Osteoblast (primary cell): ENCODE measurements at regions not wholly inside any gene's neighbourhood (a gene's known extent, or its start where the extent isn't known, plus 50 kb on each side); places are given as distances from the start of the nearest gene placed in this dataset.

Experiments
- DNase-seq: peaks from one replicate; pipeline ENCODE4 v3.0.0; 2011; ENCODE audit warnings: low spot score, mixed read lengths; ENCODE audit not compliant: insufficient read length; ENCODE audit errors: missing footprints
- H2AFZ ChIP-seq: 2 replicates; pipeline ENCODE4 v1.6.0; 2011; ENCODE audit warnings: mild to moderate bottlenecking, low read length
- H3K27ac ChIP-seq: 2 replicates; pipeline ENCODE4 v1.5.1; 2011; ENCODE audit warnings: mild to moderate bottlenecking, low read depth, low read length, moderate library complexity
- H3K27me3 ChIP-seq: 2 replicates; pipeline ENCODE4 v1.6.0; 2012; ENCODE audit warnings: mild to moderate bottlenecking, control low read depth, inconsistent platforms, low read length, moderate library complexity; ENCODE audit not compliant: insufficient read depth
- H3K36me3 ChIP-seq: 2 replicates; pipeline ENCODE4 v1.5.1; 2011; ENCODE audit warnings: mild to moderate bottlenecking, low read length, control low read depth, moderate library complexity; ENCODE audit not compliant: insufficient read depth
- H3K4me1 ChIP-seq: 2 replicates; pipeline ENCODE4 v1.5.1; 2011; ENCODE audit warnings: mild to moderate bottlenecking, low read length, control low read depth, moderate library complexity; ENCODE audit not compliant: insufficient read depth
- H3K4me2 ChIP-seq: 2 replicates; pipeline ENCODE4 v1.6.0; 2011; ENCODE audit warnings: mild to moderate bottlenecking, low read length; ENCODE audit not compliant: insufficient read depth
- H3K4me3 ChIP-seq: fragments of 200-600 bp; sonication (generic); 3 replicates; pipeline ENCODE4 v1.5.1; 2012; ENCODE audit warnings: mild to moderate bottlenecking, low read length, inconsistent platforms; ENCODE audit not compliant: insufficient read depth
- H3K79me2 ChIP-seq: 2 replicates; pipeline ENCODE4 v1.6.0; 2012; ENCODE audit warnings: mild to moderate bottlenecking, low read length, control low read depth, inconsistent platforms; ENCODE audit not compliant: insufficient read depth
- H3K9me3 ChIP-seq: 2 replicates; pipeline ENCODE4 v1.5.1; 2011; ENCODE audit warnings: low read depth, low read length, control low read depth
- H4K20me1 ChIP-seq: 2 replicates; pipeline ENCODE4 v1.6.0; 2012; ENCODE audit warnings: mild to moderate bottlenecking, low read length, control low read depth; ENCODE audit not compliant: insufficient read depth
- TF ChIP-seq, protein P1 (sequence below): IDR thresholded peaks from 2 replicates; pipeline ENCODE4 v1.5.1; 2011; ENCODE audit warnings: mild to moderate bottlenecking, low read depth, low read length, moderate library complexity; ENCODE audit errors: extremely low read depth

DNA sequence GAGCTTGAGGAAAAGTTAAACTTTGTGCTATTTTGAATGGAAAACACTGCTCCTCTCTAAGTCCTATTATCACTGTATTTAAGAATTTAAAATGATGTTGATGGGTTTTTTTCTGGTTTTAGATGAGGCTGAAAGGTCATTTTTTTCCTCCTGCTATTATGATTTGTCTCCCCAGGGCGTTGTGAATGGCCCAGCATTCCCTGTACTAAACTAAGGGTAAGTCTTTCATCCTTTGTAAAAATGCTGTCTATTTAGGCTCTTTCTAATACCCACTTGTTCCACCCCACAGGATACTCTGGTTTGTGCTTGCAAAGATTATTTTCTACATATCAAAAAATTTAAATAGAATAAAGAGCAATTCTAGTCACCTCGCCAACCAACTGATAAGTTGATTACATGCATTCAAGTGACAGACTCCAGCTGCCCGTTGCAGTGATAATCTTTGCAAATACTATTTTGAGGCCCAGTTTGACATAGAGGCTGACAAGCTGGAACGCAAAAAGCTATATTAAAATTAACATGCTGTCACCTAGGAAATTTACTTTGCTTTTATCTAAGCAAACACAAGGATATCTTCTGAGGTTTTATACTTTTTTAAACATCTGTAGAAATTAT is 222.3 kb upstream of the TMEM229A start:
- no peak for DNase-seq
- H3K27ac ChIP-seq: no peak overlapping the region
- no peaks in the 10 kb centered on the region for H3K36me3 ChIP-seq
- H4K20me1 ChIP-seq: no peaks in the 10 kb centered on the region
- H3K4me2 ChIP-seq: no peak overlapping the region
- TF ChIP-seq, protein P1, sequence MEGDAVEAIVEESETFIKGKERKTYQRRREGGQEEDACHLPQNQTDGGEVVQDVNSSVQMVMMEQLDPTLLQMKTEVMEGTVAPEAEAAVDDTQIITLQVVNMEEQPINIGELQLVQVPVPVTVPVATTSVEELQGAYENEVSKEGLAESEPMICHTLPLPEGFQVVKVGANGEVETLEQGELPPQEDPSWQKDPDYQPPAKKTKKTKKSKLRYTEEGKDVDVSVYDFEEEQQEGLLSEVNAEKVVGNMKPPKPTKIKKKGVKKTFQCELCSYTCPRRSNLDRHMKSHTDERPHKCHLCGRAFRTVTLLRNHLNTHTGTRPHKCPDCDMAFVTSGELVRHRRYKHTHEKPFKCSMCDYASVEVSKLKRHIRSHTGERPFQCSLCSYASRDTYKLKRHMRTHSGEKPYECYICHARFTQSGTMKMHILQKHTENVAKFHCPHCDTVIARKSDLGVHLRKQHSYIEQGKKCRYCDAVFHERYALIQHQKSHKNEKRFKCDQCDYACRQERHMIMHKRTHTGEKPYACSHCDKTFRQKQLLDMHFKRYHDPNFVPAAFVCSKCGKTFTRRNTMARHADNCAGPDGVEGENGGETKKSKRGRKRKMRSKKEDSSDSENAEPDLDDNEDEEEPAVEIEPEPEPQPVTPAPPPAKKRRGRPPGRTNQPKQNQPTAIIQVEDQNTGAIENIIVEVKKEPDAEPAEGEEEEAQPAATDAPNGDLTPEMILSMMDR: no peak
- H3K4me1 ChIP-seq: no peaks in the 10 kb centered on the region
- no peaks in the 10 kb centered on the region for H3K9me3 ChIP-seq
- H3K27me3 ChIP-seq: no peaks in the 10 kb centered on the region
- no peak overlapping the region for H2AFZ ChIP-seq
- H3K79me2 ChIP-seq: no peaks in the 10 kb centered on the region
- no peak overlapping the region for H3K4me3 ChIP-seq

DNA sequence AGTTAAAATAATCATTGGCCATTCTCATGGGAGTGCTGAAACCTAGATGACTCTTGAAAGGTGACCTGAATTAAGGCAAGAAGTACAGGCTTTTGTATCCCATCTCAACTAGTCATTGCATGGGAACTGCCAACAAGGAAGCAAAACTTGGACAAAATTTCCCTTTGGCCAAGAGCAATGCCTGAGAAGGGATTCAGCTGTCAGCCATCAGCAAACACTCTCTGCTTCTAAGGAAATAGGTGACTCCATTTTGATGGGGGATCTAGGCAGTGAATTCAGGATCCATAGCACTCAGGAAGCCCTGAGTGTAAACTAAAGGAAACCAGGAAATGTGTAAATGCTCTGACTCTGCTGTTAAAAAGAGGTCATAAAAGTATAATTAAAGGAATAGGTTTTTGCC is 221.5 kb upstream of the TMEM229A start:
- no peaks in the 10 kb centered on the region for H3K79me2 ChIP-seq
- H3K4me2 ChIP-seq: no peak overlapping the region
- no peaks in the 10 kb centered on the region for H3K27me3 ChIP-seq
- TF ChIP-seq, protein P1: no peak
- no peaks in the 10 kb centered on the region for H3K4me1 ChIP-seq
- H3K9me3 ChIP-seq: no peaks in the 10 kb centered on the region
- no peak for DNase-seq
- no peak overlapping the region for H3K4me3 ChIP-seq
- H3K27ac ChIP-seq: no peak overlapping the region
- no peaks in the 10 kb centered on the region for H3K36me3 ChIP-seq
- H2AFZ ChIP-seq: no peak overlapping the region
- no peaks in the 10 kb centered on the region for H4K20me1 ChIP-seq

DNA sequence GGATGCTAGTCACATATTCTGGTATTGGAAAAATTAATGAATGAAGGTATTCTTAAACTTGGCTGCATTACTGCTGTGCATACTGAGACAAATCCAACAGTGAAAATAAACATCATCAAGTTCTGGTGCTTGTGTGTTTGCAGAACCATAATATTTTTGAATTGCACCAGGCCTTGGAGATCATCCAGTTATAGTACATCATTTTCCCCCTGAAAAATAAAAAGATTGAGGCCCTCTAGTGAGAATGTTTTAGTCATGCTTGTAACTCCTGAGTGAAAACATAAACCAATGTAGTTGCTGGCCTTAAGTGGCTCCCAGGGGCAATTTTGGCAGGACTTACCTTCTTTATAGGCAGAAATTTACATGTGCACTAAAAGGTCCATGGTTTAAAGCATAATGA is 218.8 kb upstream of the TMEM229A start:
- H3K4me2 ChIP-seq: no peak overlapping the region
- DNase-seq: no peak
- no peaks in the 10 kb centered on the region for H4K20me1 ChIP-seq
- TF ChIP-seq, protein P1: no peak
- no peak overlapping the region for H3K27ac ChIP-seq
- no peaks in the 10 kb centered on the region for H3K36me3 ChIP-seq
- no peaks in the 10 kb centered on the region for H3K4me1 ChIP-seq
- H3K4me3 ChIP-seq: no peak overlapping the region
- H3K9me3 ChIP-seq: peaks cover 4% of the 10 kb centered on the region
- no peaks in the 10 kb centered on the region for H3K79me2 ChIP-seq
- no peaks in the 10 kb centered on the region for H3K27me3 ChIP-seq
- H2AFZ ChIP-seq: no peak overlapping the region

DNA sequence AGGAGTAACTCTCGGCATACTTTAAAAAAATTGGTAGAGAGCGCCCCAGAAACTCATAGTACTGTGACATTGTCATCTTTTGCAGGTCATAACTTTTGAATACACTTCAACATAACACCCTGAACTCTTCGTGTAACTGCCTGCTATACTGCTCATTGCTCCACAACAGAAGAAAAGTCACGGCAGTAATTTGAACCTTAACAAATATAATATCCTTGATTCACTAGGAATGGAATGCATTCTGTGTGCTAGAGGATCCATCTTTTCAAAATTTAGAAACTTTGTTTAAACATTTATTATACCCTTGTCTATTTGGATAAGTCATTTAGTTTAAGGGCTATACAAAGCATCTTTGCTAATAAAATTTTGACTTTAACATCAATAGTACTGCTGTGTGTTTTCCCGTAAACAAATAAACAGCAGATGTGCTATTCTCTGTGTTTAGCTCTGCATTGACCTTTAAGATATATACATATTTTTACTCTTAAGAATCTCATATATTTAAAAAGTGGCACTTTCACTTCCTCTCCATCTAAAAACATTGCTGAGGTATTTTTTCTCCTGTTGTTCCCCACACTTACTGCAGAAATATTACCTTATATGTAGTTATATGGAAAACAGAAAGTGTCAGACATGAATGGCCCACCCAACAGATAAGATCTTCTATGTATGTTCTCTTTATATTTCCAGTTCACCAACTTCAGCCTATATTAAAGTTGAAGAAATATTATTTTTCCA is 217.6 kb upstream of the TMEM229A start:
- no peak overlapping the region for H3K4me2 ChIP-seq
- DNase-seq: no peak
- no peak overlapping the region for H3K4me3 ChIP-seq
- H2AFZ ChIP-seq: no peak overlapping the region
- H3K79me2 ChIP-seq: no peaks in the 10 kb centered on the region
- H4K20me1 ChIP-seq: no peaks in the 10 kb centered on the region
- no peaks in the 10 kb centered on the region for H3K4me1 ChIP-seq
- no peaks in the 10 kb centered on the region for H3K36me3 ChIP-seq
- TF ChIP-seq, protein P1: no peak
- H3K27ac ChIP-seq: no peak overlapping the region
- peaks cover 4% of the 10 kb centered on the region for H3K9me3 ChIP-seq
- no peaks in the 10 kb centered on the region for H3K27me3 ChIP-seq
